ENCODE measurements at regions not wholly inside any gene's neighbourhood (a gene's known extent, or its start where the extent isn't known, plus 50 kb on each side); places are given as distances from the start of the nearest gene placed in this dataset.

DNA sequence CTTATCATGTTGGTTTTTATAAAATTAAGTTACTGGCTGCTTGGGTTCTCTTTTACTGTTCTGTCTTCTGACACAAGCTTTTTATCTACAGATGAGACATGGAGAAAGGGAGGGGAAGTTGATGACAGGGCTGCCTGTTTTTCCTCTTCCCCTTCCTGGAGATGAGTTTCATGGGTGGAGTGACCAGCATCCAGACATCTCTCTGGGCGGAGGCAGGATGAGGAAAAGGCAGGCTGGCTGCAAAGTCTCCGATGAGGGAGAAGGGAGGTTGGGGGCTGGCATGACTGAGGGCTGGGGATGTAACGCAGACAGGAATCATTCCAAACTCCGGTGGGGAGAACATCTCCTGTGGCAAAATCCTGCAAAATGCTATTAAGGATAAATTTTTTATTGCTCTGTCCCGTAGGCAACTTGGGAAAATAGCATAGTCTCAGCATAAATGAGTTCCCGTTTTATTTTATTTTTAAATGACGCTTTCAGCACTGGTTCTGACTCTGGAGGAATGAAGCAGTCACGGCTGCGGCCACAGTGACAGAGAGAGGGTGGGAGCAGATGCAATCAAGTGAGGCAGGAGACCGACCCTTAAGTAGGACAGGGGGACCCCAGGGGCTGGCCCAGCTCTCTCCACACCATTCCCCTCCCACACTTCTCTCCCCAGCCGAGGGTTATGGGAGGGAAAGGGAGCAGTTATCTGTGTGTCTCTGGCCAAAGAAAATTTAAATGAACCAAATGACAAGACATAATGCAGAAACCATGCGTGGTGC, 108.8 kb upstream of the PMEPA1 start:
- no peak for TF ChIP-seq CTCF (IDR thresholded peaks at IDR 0.05; ENCODE audit: low read depth, low read length)
- no peak for TF ChIP-seq EZH2phosphoT487 (IDR thresholded peaks at IDR 0.05; ENCODE audit: low read depth)
